ENCODE measurements at regions not wholly inside any gene's neighbourhood (a gene's known extent, or its start where the extent isn't known, plus 50 kb on each side); places are given as distances from the start of the nearest gene placed in this dataset.

- H3K4me3 ChIP-seq (ENCODE audit: low read depth, low read length): no peak overlapping the region
- no peak for DNase-seq (ENCODE audit: low read depth)
- no peak for TF ChIP-seq CTCF (IDR thresholded peaks at IDR 0.05; ENCODE audit: low read depth, low read length)
- TF ChIP-seq POLR2A (IDR thresholded peaks at IDR 0.05; ENCODE audit: extremely low read depth, insufficient read length): no peak
- TF ChIP-seq MAX (IDR thresholded peaks at IDR 0.05; ENCODE audit: low read depth, low read length): no peak
- TF ChIP-seq MYC (IDR thresholded peaks at IDR 0.05; ENCODE audit: low read depth, low read length): no peak
Observed at GRCh38 chr16:6247150-6247549, 1085.5 kb upstream of the RBFOX1 start.

- TF ChIP-seq MYC (IDR thresholded peaks at IDR 0.05; ENCODE audit: low read depth, low read length) (no peak), CTCF (IDR thresholded peaks at IDR 0.05; ENCODE audit: low read depth, low read length) (no peak)
- no peak for DNase-seq (ENCODE audit: low read depth)
- no peak overlapping the region for H3K4me3 ChIP-seq (ENCODE audit: low read depth, low read length)
Observed at GRCh38 chr16:6246266-6246665, 1086.4 kb upstream of the RBFOX1 start.

- TF ChIP-seq MAX (IDR thresholded peaks at IDR 0.05; ENCODE audit: low read depth, low read length): no peak
- no peak for TF ChIP-seq CTCF (IDR thresholded peaks at IDR 0.05; ENCODE audit: low read depth, low read length)
- TF ChIP-seq POLR2A (IDR thresholded peaks at IDR 0.05; ENCODE audit: extremely low read depth, insufficient read length): no peak
- no peak for TF ChIP-seq MYC (IDR thresholded peaks at IDR 0.05; ENCODE audit: low read depth, low read length)
- H3K4me3 ChIP-seq (ENCODE audit: low read depth, low read length): no peak overlapping the region
- DNase-seq (ENCODE audit: low read depth): no peak
Observed at GRCh38 chr16:6232056-6232455, 1100.6 kb upstream of the RBFOX1 start.

- no peak overlapping the region for H3K4me3 ChIP-seq (ENCODE audit: low read depth, low read length)
- no peak for DNase-seq (ENCODE audit: low read depth)
- TF ChIP-seq CTCF (IDR thresholded peaks at IDR 0.05; ENCODE audit: low read depth, low read length) (no peak), MYC (IDR thresholded peaks at IDR 0.05; ENCODE audit: low read depth, low read length) (no peak), MAX (IDR thresholded peaks at IDR 0.05; ENCODE audit: low read depth, low read length) (no peak), POLR2A (IDR thresholded peaks at IDR 0.05; ENCODE audit: extremely low read depth, insufficient read length) (no peak)
Observed at GRCh38 chr16:6231398-6231797, 1101.2 kb upstream of the RBFOX1 start.

- DNase-seq (ENCODE audit: low read depth): no peak
- TF ChIP-seq MYC (IDR thresholded peaks at IDR 0.05; ENCODE audit: low read depth, low read length) (no peak), CTCF (IDR thresholded peaks at IDR 0.05; ENCODE audit: low read depth, low read length) (no peak), MAX (IDR thresholded peaks at IDR 0.05; ENCODE audit: low read depth, low read length) (no peak), POLR2A (IDR thresholded peaks at IDR 0.05; ENCODE audit: extremely low read depth, insufficient read length) (no peak)
- H3K4me3 ChIP-seq (ENCODE audit: low read depth, low read length): no peak overlapping the region
Observed at GRCh38 chr16:6229186-6229585, 1103.5 kb upstream of the RBFOX1 start.

GRCh38 chr16:6218855-6219254 lies 1113.8 kb upstream of the RBFOX1 start:
- TF ChIP-seq MYC (IDR thresholded peaks at IDR 0.05; ENCODE audit: low read depth, low read length) (no peak), MAX (IDR thresholded peaks at IDR 0.05; ENCODE audit: low read depth, low read length) (no peak), CTCF (IDR thresholded peaks at IDR 0.05; ENCODE audit: low read depth, low read length) (no peak), POLR2A (IDR thresholded peaks at IDR 0.05; ENCODE audit: extremely low read depth, insufficient read length) (no peak)
- no peak for DNase-seq (ENCODE audit: low read depth)
- no peak overlapping the region for H3K4me3 ChIP-seq (ENCODE audit: low read depth, low read length)
